ENCODE measurements at regions not wholly inside any gene's neighbourhood (a gene's known extent, or its start where the extent isn't known, plus 50 kb on each side); places are given as distances from the start of the nearest gene placed in this dataset.
"Not testable (repeated sequence)": the region's sequence is repeated elsewhere in the genome, so short reads cannot be mapped to it uniquely, and the experiment has no call there.

DNA sequence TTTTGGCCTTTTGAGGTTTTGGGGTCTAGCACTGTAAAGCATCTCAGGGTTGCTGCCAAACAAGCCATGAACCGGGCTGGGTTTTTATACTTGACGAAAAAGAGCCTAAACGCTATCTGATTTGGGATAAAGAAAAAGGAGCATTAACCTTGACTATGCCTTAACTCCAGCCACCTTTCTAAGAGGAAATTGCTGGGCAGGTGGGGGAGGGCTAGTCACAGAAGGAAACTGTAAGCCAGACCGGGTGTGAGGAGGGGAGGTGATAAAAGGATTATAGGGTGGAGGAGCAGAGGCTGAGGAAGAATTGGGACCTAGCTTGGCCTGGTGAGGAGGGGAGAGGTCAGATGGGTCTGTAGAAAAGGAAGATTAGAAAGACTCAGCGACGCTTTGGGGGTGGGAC is 335.2 kb upstream of the HTR1E start:
- not testable (repeated sequence) for DNase-seq

DNA sequence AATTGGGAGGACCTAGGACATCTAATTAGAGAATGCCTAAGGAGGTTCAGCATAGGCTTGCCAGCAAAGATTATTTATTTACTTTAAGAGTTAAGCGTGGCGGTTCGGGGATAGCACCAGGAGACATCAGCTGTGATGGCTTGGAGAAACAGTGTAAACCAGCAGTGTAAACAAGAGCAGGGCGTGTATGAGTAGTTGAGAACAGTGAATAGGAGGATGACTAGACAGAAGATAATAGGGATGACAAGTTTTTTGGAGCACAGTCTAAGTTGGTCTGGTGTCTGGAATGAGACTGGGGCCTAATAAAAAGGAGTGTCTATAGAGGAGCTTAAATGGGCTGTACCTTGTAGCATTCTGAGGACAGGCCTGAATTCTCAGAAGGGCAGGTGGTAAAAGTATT is 338.4 kb upstream of the HTR1E start:
- peak; percentile 35 for DNase-seq

DNA sequence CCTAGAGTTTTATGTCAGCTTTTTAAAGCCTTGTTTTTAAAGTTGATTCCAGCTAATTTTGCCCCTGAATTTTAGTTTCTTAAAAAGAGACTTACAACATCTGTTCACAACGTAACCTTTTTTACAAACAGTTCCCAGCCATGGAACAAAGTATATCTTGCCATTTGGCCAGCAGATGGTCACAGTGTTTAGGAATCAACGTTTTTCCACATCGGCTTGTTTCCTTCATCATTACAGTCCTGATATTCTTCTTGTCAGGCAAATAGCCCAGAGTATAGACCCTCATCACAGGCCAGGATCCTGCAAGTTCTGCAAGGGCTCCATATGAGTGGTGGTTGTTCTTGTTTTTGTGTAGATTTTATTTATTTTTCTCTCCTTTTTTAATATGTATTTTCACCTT is 341.7 kb upstream of the HTR1E start:
- no peak for DNase-seq

DNA sequence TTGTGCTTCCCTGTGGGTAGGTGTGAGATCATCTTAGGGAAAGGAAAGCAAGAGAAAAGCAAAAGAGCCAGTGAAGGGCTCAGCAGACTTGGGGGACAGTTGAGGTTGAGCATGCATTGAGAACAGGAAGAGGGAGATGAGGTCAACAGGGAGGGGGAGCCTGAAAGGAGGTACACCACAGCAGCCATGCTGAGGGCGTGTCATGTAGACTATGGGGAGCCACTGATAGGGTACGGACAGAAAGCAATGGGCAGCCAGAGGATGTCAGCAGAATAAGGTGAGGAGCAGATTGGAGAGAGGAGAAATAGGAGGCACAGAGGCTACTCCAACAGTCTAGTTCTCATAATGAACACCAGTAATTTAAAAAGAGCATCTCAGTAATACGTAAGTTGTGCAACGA is 351.1 kb upstream of the HTR1E start:
- DNase-seq, result no peak

DNA sequence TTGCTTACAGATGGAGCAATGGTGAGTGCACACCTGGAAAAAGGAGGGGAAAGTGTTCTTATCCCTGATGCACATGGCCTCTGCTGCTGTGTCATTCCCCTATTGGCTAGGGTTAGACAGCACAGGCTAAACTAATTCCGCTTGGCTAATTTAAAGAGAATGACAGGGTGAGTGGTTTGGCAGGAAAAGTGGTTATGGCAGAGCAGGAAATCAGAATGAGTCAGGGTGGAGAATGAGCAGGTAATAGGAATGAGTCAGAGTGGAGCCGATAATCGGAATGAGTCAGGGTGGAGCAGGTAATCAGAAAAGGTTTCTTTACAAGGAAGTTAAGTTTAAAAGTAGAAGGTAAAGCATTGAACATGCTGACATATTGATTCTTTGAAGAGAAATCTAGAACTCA is 355.5 kb upstream of the HTR1E start:
- peak; percentile 83 for DNase-seq

DNA sequence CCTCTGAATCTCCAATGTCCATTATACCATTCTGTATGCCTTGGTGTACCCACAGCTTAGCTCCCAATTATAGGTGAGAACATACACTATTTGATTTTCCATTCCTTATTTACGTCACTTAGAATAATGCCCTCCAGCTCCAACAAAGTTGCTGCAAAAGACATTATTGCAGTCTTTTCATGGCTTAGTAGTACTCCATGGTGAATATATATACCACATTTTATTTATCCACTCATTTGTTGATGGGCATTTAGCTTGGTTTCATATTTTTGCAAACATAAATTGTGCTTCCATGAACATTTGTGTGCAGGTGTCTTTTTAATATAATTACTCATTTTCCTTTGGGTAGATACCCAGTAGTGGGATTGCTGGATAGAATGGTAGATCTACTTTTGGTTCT is 374.1 kb upstream of the HTR1E start:
- DNase-seq, result no peak

DNA sequence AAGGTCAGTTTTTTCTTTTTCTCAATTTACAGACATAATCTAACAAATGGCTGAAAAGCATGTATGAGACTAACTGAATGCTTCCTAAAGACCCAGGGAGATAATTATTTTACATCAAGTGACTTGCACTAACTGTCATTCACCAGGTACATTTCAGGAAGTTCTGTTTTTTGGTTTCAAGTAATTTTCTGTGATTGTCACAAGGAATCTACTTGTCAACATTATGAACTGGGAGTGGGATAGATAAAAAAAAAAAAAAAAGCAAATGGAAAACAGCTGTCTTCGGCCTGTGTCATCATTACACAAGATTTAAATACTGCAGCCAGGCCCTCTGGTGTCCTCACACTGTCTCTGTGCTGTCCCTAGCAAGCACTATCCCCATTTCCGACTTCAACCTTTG is 379.0 kb upstream of the HTR1E start:
- no peak for DNase-seq

DNA sequence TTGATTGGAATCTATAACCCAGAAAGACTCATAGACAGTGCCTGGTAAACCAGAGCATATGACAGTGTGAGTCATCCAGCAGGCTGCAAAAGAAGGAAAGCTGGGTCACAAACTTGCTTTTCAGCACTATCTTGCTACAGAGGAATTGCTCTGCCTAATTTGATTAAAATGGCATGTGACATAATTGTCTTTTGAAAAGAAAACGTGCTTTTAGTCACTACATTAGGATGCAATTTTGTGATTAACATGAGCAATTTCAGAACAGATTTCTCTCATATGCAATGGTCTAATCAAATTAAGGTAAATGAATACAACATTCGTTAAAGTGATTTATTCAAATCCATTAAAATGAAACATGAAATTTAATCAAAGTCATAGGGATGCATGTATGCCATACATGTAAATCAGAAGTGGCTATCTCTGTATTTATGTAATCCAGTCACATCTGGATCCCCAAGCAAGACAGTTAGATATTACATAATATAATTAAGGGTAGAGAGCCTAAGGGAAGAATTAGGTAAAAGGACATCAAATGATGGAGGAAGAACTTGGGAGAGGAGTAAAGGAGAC is 400.0 kb upstream of the HTR1E start:
- no peak for DNase-seq

DNA sequence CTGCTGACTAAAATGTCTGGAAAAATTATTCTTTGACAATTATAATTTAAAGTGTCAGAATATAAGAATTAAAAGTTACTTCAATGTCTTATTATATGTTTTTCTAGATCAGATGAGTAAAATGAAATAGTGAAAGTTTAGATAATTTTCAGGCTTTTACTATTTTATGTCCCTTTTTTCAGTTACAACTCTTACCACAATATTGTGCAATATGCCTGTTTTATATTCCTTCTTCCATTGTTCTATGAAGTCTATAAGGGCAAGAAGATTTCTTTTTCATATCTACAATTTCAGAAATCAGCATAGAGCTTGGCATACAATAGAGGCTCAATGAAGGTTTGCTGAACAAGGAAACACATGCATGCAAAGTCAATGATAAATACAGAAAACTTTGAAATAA is 401.2 kb upstream of the HTR1E start:
- no peak for DNase-seq

DNA sequence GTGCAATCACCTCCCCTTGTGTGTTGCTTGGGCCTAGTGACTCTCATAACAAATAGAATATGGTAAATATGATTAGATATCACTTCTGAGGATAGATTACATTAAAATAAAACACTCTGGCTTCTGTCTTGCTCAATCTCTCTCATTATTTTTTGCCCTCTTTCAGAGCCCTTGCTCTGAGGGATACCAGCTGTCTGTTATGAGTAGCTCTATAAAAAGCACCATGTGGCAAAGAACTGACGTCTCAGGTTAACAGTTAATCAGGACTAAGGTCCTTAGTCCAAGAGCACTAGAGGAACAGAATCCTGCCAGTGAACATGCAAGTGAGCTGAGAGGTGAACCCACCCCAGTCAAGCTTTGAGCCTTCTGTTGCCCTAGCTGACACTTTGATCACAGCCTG is 402.2 kb upstream of the HTR1E start:
- DNase-seq, result no peak

DNA sequence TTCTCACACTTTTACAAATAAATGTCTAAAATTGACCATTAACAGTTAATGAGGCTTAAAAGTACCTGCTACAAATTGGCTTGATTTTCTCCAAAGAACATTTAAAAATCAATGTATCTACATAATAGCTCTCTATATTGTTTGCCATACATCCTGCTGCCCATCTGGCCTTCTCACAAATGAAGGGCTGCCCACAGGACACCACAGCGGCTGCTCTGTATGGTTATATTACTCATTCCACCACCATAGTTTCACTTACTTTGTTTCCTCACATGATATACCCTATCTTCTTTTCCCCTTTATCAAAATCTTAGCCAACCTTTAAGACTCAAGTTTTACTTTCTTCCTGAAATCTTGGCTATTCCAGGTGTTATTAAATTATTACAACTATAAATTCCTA is 407.7 kb upstream of the HTR1E start:
- DNase-seq, result no peak

DNA sequence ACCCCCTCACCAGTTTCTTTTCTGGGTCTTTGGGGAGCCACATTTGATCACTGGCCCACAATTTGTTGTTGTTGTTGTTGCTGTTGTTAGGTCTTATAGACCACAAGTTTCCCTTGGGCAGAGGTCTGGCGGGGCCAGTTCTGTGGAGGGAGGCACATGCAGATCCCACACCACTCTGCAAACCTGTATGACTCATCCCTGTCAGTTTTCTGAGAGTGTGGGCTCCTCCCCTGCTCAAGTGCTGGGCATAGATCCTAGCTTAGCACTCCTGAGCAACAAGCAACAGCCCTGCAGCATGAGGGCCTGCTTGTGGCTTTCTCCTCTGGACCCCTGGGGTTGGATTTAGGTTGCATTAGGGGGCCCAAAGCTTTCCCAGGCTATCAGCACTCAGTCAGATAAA is 411.1 kb upstream of the HTR1E start:
- DNase-seq, result peak; percentile 59

DNA sequence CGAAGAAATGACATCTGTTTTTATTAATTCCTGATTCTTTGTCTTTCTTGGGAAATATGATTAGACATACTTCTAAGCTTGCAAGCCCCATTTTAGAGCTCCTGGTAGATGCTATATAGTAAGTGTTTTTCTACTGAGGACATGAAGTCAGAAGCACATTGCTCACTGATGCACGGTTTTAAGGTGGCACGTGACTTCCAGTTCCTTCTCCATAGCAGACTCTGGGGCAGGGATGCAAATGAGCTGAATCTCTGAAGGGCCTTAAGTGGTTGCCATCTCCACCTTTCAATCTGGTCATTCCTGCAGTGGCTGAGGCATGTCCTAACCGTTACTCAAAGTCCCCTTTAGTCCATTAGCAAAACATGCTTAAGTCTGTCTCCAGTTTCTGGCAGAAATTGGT is 421.2 kb upstream of the HTR1E start:
- DNase-seq, result no peak

DNA sequence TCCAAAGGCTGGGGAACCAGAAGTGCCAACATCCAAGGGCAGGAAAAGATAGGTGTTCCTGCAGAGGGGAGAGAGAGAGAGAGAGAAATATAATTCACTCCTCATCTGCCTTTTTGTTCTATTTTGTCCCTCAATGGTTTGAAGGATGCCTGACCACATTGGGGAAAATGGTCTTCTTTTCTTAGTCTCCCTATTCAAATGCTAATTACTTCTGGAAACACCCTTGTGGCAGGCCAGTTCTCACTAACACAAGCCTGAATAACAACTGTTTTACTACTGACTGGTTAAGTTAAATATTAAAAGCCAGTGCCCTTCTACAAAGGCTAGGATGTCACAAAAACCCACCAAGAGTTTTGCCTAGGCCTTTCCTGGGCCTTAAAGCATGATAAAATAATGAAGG is 425.4 kb upstream of the HTR1E start:
- DNase-seq, result no peak

DNA sequence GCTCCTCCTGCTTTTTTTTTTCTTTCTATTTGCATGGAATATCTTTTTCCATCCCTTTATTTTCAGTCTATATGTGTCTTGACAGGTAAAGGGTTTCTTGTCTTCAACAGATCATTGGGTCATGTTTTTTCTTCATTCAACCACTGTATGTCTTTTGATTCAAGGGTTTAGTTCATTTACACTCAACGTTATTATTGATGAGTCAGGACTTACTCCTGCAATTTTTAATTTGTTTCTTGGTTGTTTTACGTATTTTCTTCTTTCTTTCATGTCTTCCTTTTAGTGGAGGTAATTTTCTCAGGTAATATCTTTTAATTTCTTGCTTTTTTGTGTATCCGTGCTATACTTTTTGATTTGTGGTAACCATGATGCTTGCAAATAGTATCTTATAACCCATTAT is 429.1 kb upstream of the HTR1E start:
- DNase-seq, result no peak

DNA sequence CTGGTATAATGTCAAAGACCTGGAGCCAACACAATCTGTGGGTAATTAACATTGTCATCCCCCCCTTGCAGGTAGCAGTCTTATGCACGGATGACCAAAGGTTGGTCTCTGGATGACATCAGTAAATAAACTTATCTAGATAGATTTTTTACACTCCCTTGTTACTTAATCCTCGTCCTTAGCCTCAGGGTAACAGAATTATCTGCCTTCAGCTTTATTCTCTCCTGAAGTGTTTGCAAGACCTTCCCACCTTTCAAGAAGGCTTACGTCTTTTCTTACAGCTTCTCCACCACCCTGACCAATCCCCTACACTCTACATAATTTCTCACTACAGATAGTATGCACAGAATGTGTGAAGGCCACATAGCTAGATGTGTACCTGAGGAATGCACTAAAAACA is 434.8 kb upstream of the HTR1E start:
- DNase-seq, result no peak

DNA sequence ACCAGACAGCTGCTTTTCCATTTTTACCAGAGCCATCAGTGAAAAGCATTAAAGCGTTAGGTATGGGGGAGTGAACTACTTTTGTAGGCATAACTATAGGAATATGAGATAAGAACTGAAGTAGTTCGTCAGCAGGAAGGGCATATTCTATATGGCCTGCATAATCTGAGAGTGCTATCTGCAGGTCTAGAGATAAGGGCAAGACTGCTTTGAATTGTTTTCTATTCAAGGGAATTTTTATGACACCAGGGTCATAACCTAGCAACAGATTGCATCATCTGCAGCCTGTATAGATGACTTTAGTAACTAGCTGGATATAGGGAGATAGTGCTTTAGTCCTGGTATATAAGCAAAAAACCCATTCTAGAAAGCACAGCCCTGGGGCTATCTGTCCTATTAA is 437.3 kb upstream of the HTR1E start:
- no peak for DNase-seq

DNA sequence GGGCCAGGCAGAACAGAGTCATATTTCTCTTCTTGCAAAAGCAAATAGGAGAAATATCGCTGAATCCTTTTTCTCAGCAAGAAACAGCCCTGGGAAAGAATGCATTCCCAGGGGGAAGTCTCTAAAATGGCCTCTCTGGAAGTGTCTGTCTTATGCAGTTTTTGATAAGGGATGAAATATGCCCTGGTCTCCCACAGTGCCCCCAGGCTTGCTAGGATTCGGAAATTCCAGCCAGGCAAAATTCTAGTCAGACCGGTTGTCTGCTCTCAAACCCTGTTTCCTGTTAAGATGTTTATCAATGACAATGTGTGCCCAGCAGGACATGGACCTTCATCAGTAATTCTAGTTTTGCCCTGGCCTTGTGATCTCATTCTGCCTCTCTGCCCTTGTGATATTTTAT is 448.3 kb upstream of the HTR1E start:
- peak; percentile 26 for DNase-seq

DNA sequence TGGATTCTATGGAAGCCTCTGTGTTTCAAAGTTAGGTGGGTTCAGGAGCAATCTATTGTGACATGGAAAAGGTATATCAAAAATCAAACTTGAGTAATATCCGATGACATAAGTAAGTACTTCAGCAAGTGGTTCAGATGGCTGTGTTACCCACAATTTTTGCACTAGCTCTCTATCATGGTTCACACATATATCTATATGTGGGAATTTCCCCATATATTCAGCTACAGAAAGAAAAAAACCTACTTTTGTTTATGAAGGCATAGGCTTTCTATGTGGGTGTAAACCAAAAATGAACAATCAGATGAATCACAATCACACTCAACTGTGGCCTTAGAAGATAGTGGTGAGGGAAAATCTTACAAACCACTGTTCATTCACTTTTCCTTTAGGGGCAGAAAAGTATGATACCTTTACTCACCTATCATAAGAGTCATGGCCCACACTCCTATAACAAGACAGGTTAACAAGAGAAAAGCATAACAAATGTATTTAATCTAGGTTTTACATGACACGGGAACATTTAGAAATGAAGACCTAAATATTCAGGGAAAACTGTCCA is 449.6 kb upstream of the HTR1E start:
- DNase-seq, result no peak

DNA sequence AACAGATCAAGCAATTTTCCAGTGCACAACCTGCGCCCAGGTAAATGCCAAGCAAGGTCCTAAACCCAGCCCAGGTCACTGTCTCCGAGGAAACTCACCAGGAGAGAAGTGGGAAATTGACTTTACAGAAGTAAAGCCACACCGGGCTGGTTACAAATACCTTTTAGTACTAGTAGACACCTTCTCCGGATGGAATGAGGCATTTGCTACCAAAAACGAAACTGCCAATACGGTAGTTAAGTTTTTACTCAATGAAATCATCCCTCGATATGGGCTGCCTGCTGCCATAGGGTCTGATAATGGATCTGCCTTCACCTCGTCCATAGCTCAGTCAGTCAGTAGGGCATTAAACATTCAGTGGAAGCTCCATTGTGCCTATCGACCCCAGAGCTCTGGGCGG is 459.0 kb upstream of the HTR1E start:
- peak; percentile 21 for DNase-seq

DNA sequence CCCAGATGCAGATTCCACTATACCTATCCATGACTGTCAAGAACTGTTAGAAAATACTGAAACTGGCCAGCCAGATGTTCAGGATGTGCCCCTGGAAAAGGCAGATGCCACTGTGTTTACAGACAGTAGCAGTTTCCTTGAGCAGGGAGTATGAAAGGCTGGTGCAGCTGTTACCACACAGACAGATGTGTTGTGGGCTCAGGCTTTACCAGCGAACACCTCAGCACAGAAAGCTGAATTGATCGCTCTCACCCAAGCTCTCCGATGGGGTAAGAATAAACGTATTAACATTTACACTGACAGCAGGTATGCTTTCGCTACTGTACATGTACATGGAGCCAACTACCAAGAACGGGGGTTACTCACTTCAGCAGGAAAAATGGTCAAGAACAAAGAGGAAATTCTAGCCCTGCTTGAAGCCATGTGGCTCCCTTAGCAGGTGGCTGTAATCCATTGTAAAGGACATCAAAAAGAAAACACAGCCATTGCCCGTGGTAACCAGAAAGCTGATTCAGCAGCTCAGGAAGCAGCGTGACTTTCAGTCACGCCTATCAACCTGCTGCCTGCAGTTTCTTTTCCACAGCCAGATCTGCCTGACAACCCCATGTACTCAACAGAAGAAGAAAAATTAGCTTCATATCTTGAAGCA is 459.7 kb upstream of the HTR1E start:
- DNase-seq, result peak; percentile 84

DNA sequence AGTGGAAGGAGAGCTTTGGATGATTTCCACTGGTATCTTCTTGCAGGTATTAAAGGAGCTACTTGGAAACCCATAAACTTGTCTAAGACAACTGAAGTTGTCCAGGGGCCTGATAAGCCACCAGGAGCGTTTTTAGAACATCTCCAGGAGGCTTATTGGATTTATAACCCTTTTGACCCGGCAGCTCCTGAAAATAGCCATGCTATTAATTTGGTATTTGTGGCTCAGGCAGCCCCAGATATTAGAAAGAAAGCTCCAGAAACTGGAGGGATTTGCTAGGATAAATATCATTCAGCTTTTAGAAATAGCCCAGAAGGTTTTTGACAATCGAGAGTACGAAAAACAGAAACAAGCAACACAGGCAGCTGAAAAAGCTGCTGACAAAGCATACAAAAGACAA is 461.0 kb upstream of the HTR1E start:
- DNase-seq, result no peak

DNA sequence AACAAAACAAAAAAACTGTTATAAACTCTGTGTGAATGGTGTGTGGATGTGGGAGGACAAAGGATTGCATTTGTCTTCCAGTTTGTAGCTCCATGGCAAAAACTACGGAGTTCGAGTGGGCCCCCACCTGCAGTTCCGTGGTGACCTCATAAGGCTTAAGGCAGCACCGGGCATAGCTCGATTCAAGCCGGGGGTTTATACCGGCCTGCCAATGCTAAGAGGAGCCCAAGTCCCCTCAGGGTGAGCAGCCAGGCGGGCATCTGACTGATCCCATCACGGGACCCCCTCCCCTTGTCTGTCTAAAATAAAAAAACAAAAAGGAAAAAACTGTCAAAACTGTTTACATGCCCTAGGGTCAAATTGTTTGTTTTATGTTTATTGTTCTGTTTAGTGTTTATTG is 463.2 kb upstream of the HTR1E start:
- DNase-seq, result no peak

DNA sequence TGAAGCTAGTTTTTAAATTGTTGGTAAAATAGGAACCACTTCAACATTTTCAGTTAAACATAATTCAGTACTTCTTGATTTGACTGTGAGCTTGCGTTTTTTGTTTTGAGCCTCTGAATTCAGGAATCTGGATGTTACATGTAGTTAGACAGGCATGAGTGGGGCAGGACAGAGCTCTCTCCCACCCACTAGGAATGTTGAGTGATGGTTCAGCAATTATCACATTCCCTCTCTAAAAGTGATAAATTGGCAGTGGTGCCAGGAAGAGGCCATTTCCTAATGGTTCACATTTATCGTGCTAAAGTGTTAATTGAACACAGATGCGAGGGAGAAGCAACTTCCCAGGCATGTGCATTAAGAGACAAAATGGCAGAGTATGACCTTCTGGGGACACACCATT is 465.5 kb upstream of the HTR1E start:
- no peak for DNase-seq

DNA sequence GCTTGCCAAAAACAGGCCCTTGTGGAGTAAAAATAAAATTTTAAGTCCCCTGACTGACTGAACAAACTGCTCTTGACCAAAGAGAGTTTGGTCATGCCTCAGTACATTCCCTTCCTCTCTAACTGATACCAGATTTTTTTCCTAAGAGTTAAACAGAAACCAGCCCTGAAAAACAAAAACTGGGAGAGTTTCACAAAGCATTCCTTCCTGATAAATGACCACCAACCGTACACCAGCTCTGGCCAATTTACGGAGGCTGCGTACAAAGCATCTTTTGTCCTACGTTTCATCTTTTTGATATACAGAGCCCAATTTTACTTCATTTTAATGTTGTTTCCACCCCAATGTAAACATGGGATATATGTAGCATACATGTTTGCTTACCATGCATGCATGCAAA is 477.4 kb upstream of the HTR1E start:
- DNase-seq, result no peak

All from DMS53 (cell line).